ENCODE measurements at regions not wholly inside any gene's neighbourhood (a gene's known extent, or its start where the extent isn't known, plus 50 kb on each side); places are given as distances from the start of the nearest gene placed in this dataset.

DNA sequence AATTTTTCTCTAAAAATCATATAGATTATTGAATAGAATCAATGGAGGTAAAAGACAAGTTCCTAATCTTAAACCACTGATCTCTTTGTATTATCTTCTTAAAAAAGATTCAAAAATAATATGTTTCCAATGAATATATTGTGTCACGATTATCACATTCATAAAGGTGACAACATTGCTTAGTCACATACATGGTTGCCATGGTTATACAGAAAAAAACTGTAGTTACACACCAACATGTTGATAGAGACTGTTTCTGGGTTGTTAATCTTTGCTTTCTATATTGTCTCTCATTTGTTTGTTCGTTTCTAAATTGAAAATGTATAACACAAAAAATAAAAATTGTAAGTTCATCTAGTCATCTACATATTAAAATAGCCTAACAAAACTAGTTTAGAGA lies 376.0 kb upstream of the ALCAM start:
- no peak for DNase-seq

DNA sequence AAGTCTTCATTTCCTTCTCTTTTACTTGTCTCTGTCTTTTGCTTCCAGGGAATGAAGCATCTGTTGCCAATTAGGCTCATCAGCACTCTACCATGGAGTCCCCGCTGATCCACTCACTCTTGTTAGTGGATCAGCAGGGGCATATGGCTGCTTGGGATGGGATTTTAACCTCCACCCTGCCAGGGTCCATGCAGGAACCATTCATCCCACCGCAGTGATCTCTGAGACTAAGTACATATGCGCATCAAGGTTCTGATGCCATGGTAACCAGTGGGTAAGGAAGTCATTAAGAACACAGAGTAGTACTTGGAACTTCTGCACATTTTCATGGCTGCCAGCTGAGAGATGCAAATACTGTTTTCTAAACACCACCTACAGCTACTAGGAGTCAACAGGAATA lies 374.0 kb upstream of the ALCAM start:
- DNase-seq = no peak

DNA sequence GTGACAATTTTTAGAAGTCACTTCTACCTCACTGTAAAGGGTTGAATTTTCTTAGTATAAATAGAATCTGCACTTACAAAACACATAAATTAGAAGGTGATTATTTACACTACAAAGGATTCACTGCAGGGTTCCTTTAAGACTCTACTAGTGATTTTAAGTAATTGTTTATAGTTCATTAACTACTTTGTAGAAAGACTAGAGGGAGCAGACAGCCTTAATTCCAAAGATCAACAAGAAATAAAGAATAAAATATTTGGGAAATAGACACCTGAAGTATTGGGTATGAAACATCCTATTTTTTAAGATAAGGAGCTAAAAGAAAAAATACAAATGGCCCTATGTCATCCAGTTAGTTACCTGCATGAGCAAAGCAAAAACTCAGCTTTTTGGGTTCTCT lies 360.5 kb upstream of the ALCAM start:
- no peak for DNase-seq

- DNase-seq = no peak
These were observed 353.1 kb upstream of the ALCAM start for GRCh38 chr3:105013657-105014056.

GRCh38 chr3:105014631-105015030 lies 352.1 kb upstream of the ALCAM start:
- peak; percentile 12 for DNase-seq

GRCh38 chr3:105022813-105023212 lies 343.9 kb upstream of the ALCAM start:
- DNase-seq = no peak

- no peak for DNase-seq
These were observed 336.5 kb upstream of the ALCAM start for GRCh38 chr3:105030211-105030610.

DNA sequence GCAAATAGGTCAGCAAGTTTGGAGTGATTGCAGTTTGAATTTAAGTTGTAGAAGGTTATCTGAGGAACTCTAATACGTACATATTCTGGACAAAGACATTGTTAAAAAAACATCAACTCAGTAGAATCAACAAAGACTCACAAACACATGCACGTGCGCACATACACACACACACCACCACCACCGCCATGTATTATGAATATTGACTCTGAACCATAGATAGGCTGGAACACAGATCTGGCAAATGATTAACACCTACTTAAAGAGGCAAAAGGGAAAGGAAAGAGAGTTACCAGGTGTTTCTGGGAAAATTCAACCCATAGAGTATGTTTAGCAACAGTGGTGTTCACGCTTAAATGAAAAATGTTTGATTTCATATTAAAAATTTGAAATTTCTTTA lies 334.2 kb upstream of the ALCAM start:
- DNase-seq = no peak

DNA sequence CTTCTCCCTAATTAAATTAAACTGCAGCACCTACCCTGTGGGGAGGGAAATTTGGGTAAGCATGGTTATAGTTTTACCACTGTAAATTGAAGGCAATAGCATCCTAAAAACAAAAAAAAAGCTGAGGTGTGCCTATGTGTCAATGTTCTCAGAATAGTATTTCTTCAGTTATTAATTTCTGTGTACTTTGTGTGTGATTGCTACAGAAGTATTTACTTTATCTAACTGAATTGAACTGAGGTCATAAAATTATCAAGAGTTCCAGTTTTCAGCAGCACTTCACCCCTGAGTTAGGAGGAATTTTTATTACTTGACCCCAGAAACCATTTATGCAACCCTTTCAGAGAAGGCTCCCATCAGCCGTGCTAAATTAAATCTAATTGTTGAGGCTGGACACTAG lies 333.6 kb upstream of the ALCAM start:
- no peak for DNase-seq

- no peak for DNase-seq
These were observed 327.7 kb upstream of the ALCAM start for GRCh38 chr3:105039004-105039403.

- DNase-seq = no peak
These were observed 326.6 kb upstream of the ALCAM start for GRCh38 chr3:105040026-105040622.

- DNase-seq = no peak
These were observed 324.1 kb upstream of the ALCAM start for GRCh38 chr3:105042586-105042985.

DNA sequence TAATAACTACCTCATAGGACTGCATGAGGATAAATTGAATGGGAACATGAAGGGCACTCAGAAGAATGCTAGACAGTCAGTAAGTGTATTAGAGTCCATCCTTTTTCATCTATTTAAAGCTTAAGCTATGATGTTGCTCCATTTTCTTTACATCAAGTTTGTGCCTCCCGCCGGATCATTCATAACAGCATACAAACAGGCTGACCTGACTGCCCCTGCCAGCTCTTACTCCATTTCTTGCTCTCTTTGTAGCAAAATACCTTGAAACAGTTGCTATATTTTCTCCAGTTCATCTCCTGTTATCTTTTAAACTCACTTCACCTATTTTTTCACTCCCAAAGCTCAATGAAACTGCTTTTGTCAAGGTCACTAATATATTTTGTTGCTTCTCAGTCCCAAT lies 315.6 kb upstream of the ALCAM start:
- DNase-seq = no peak

GRCh38 chr3:105051972-105052371 lies 314.7 kb upstream of the ALCAM start:
- no peak for DNase-seq

DNA sequence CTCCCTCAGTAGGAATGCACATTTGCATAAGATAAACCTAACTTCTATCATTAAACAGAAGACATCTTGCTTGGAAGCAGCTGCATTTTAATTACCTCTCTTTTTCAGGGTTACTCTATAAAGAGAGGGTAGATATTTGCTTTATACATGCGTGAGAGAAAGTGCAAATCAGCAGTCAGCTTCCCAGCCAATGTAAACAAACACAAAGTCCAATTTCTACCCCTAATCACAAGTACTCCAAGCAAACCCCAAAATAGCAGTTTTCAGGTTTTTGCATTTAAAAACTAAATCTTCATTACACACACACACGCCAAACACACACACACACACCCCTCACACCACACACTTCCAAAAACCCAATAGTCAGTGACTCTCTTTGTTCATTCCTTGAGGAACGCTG lies 303.9 kb upstream of the ALCAM start:
- DNase-seq = no peak

DNA sequence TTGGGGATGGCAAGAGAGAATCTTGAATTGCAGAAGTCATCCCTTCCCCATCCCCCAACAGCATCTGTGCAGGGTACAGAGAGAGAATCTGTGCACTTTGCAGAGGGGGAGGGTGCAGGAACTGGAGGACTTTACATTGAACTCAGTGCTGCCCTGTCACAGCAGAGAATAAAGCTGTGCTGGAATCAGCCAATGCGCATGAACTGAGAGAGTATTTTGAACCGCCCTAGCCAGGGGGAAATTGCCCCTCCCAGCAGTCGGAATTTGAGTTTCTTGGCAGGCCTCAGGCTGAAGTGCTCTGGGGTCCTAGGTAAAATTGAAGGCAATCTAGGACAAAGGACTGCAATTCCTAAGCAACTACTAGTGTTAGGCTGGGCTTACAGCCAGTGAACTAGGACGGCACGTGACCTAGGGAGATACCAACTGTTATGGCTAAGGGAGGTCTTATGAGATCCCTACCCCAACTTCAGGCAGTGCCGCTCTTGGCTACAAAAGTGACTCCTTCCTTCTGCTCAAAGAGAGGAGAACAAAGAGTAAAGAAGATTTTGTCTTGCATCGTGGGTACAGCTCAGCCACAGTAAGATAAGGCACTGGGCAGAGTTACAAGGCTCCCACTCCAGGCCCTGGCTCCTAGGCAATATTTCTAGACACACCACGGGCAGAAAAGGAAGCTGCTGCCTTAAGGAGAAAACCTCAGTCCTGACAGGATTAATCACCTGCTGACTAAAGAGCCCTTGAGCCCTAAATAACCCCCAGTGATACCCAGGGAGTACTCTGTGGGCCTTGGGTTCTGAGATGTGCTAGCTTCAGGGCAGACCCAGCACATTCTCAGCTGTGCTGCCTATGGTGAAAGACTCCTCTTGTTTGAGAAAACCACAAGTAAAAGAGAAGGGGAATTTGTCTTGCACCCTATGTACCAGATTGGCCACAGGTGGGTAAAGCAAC lies 300.5 kb upstream of the ALCAM start:
- no peak for DNase-seq

DNA sequence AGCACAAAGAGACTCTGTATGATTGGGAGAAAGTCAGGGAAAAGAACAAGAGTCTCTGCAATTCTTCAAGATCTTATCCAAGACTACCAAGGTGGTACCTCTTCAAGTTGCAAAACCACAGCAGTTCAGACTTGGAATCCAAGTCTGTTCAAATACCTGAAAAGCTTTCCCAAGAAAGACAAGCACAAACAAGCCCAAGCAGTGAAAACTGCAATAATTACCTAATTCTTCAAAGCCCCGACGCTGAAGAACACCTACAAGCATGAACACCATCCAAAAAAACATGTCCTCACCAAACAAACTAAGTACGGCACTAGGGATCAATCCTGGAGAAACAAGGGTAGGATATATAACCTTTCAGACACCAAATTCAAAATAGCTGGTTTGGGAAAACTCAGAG lies 299.3 kb upstream of the ALCAM start:
- DNase-seq = no peak

DNA sequence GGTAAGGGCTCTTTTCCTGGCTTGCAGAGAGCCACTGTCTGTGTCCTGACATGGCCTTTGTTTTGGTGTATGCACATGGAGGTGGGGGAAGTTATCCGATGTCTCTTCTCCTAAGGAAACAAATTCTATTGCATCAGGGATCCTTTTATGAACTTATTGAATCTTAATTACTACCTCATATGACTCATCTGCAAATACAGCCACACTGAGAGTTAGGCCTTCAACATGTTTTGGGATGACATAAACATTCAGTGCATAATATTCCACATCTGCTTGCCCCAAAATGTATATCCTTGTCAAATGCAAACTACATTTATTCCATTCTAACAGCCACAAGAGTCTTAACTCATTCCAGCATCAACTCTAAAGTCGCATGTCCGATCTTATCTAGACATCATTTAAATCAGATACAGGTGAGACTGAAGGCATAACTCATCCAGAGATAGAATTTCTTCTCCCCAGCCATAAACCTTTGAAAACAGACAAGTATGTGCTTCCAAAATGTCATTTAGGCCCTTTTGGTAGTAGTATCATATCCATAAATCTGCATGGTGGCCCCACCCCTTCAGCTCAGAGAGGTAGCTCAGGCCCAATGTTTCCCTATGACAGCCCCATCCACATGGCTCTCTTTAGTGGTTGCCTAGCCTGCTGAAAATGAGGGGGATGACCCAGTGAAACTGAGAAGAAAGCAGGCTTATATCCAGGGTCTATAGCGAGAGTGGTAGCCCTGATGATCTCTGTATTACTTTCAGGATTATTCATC lies 289.5 kb upstream of the ALCAM start:
- no peak for DNase-seq

- DNase-seq = no peak
These were observed 282.8 kb upstream of the ALCAM start for GRCh38 chr3:105083945-105084344.

GRCh38 chr3:105085506-105085905 lies 281.2 kb upstream of the ALCAM start:
- no peak for DNase-seq

GRCh38 chr3:105093371-105094252 lies 273.1 kb upstream of the ALCAM start:
- DNase-seq = no peak

DNA sequence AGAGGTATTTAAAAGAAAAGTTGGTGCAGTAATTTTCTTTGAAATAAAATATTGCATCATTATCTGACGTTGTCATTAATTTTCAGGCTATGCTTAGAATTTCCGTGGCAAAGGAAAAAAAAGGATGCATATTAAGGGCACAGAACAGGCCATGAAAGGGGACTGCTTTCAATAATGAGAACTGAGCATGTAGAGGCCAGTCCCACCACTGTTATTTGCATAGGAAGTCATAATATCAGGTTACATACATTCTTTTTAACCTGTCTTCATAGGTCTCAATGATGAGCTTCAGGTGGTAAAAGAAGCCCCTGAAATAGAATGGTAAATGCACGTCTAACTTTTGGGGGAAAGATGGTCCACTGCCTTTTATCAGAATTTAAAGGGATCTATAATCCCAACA lies 272.1 kb upstream of the ALCAM start:
- DNase-seq = no peak

- DNase-seq = no peak
These were observed 270.6 kb upstream of the ALCAM start for GRCh38 chr3:105096071-105096470.

All from EL (cell line).